Activated T-cell treated with anti-CD3 and anti-CD28 coated beads, Interleukin-2, amount 50 U/mL, for 72 hours (primary cell): ENCODE measurements at regions not wholly inside any gene's neighbourhood (a gene's known extent, or its start where the extent isn't known, plus 50 kb on each side); places are given as distances from the start of the nearest gene placed in this dataset.

Experiments used
- ATAC-seq, 2 donors: fragments of 150-1000 bp; cut with Tn5 transposase; replicated peaks in 1 of 2; 2 replicates each; pipeline ENCODE4 v1.10.0; 2021; ENCODE audit warnings: moderate library complexity in 2 of 2, mild to moderate bottlenecking in 1 of 2
- DNase-seq, 2 donors: peaks; one replicate each; pipeline ENCODE4 v3.0.0; 2021 to 2022; ENCODE audit warnings: mixed read lengths in 1 of 2
- H3K27ac Mint-ChIP-seq: one replicate; pipeline ENCODE4 v1.8.0; 2022; ENCODE audit warnings: mild to moderate bottlenecking, moderate library complexity, mixed read lengths
- H3K27me3 Mint-ChIP-seq: one replicate; pipeline ENCODE4 v1.8.0; 2022; ENCODE audit warnings: low read depth, mixed read lengths
- H3K36me3 Mint-ChIP-seq, 2 donors: one replicate each; pipeline ENCODE4 v1.8.0; 2022; ENCODE audit warnings: mixed read lengths in 2 of 2, mild to moderate bottlenecking in 1 of 2; ENCODE audit not compliant: insufficient read depth in 2 of 2
- H3K4me1 Mint-ChIP-seq: one replicate; pipeline ENCODE4 v1.8.0; 2022; ENCODE audit warnings: low read depth, mixed read lengths
- H3K4me3 Mint-ChIP-seq, 2 donors: one replicate each; pipeline ENCODE4 v1.8.0; 2022; ENCODE audit warnings: mild to moderate bottlenecking in 2 of 2, mixed read lengths in 2 of 2, moderate library complexity in 2 of 2
- H3K9me3 Mint-ChIP-seq, 2 donors: one replicate each; pipeline ENCODE4 v1.8.0; 2022; ENCODE audit warnings: mixed read lengths in 2 of 2

DNA sequence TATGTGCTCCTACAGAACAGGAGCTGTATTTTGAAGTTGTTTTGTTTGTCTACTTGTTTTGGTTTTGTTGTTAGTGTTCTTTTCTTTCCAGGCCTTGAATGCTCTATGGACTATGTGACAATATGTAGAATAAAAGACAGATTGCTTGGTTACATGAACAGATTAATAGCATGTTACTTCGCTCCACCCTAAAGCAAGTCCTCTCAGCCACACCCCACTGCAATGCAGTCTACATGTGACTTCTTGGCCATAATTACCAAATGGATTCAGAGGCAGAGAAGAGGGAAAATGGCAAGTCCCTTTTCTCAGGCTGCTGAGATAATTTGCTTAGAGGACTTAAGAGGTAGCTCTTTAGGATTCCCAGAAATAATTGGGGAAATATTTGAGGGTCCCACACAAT lies 123.2 kb upstream of the CYP1B1 start:
- H3K36me3 Mint-ChIP-seq: no peaks in the 10 kb centered on the region
- H3K27me3 Mint-ChIP-seq: peaks cover 21% of the 10 kb centered on the region
- no peaks in the 10 kb centered on the region for H3K9me3 Mint-ChIP-seq
- H3K27ac Mint-ChIP-seq: no peak overlapping the region
- H3K4me1 Mint-ChIP-seq: no peaks in the 10 kb centered on the region
- no peak for ATAC-seq
- no peak overlapping the region for H3K4me3 Mint-ChIP-seq
- DNase-seq: no peak

GRCh38 chr2:38194751-38195150 lies 118.8 kb upstream of the CYP1B1 start:
- DNase-seq (no peak), ATAC-seq (no peak)
- no peak overlapping the region for H3K4me3 Mint-ChIP-seq
- peaks cover 1% of the 10 kb centered on the region for H3K27me3 Mint-ChIP-seq
- peaks cover 0 to 1% of the 10 kb centered on the region in 2 donors for H3K9me3 Mint-ChIP-seq
- H3K27ac Mint-ChIP-seq: no peak overlapping the region
- H3K4me1 Mint-ChIP-seq: peaks cover 6% of the 10 kb centered on the region
- no peaks in the 10 kb centered on the region for H3K36me3 Mint-ChIP-seq

GRCh38 chr2:38192976-38193375 lies 117.0 kb upstream of the CYP1B1 start:
- no peaks in the 10 kb centered on the region for H3K27me3 Mint-ChIP-seq
- no peaks in the 10 kb centered on the region for H3K36me3 Mint-ChIP-seq
- H3K4me1 Mint-ChIP-seq: peaks cover 6% of the 10 kb centered on the region
- H3K4me3 Mint-ChIP-seq: no peak overlapping the region
- H3K27ac Mint-ChIP-seq: no peak overlapping the region
- H3K9me3 Mint-ChIP-seq: peaks cover 0 to 1% of the 10 kb centered on the region in 2 donors
- no peak for ATAC-seq
- no peak for DNase-seq

GRCh38 chr2:38192046-38192445 lies 116.1 kb upstream of the CYP1B1 start:
- Mint-ChIP-seq H3K27me3 (no peaks in the 10 kb centered on the region), H3K4me3 (no peak overlapping the region), H3K9me3 (peaks cover 0 to 1% of the 10 kb centered on the region in 2 donors), H3K4me1 (peaks cover 6% of the 10 kb centered on the region), H3K36me3 (no peaks in the 10 kb centered on the region), H3K27ac (no peak overlapping the region)
- DNase-seq (no peak), ATAC-seq (no peak)

- no peak for ATAC-seq
- H3K4me3 Mint-ChIP-seq: no peak overlapping the region
- DNase-seq: no peak
- H3K27me3 Mint-ChIP-seq: no peaks in the 10 kb centered on the region
- peaks cover 0 to 1% of the 10 kb centered on the region in 2 donors for H3K9me3 Mint-ChIP-seq
- no peaks in the 10 kb centered on the region for H3K36me3 Mint-ChIP-seq
- no peak overlapping the region for H3K27ac Mint-ChIP-seq
- peaks cover 6% of the 10 kb centered on the region for H3K4me1 Mint-ChIP-seq
Observed at GRCh38 chr2:38191516-38191915, 115.6 kb upstream of the CYP1B1 start.

- Mint-ChIP-seq H3K9me3 (peaks cover 0 to 1% of the 10 kb centered on the region in 2 donors), H3K27me3 (no peaks in the 10 kb centered on the region), H3K36me3 (no peaks in the 10 kb centered on the region), H3K27ac (no peak overlapping the region), H3K4me1 (peaks cover 6% of the 10 kb centered on the region), H3K4me3 (no peak overlapping the region)
- DNase-seq (no peak), ATAC-seq (no peak)
Observed at GRCh38 chr2:38190542-38191218, 114.7 kb upstream of the CYP1B1 start.

- DNase-seq (no peak), ATAC-seq (no peak)
- Mint-ChIP-seq H3K27ac (no peak overlapping the region), H3K4me1 (peaks cover 6% of the 10 kb centered on the region), H3K4me3 (no peak overlapping the region), H3K9me3 (peaks cover 1 to 3% of the 10 kb centered on the region in 2 donors), H3K27me3 (peaks cover 10% of the 10 kb centered on the region), H3K36me3 (peaks cover 0 to 2% of the 10 kb centered on the region in 2 donors)
Observed at GRCh38 chr2:38187541-38188011, 111.6 kb upstream of the CYP1B1 start.

GRCh38 chr2:38185012-38185491 lies 109.1 kb upstream of the CYP1B1 start:
- peaks cover 0 to 2% of the 10 kb centered on the region in 2 donors for H3K36me3 Mint-ChIP-seq
- DNase-seq (no peak), ATAC-seq (no peak)
- H3K27ac Mint-ChIP-seq: no peak overlapping the region
- H3K27me3 Mint-ChIP-seq: peaks cover 10% of the 10 kb centered on the region
- peaks cover 6% of the 10 kb centered on the region for H3K4me1 Mint-ChIP-seq
- no peak overlapping the region for H3K4me3 Mint-ChIP-seq
- H3K9me3 Mint-ChIP-seq: peaks cover 1 to 3% of the 10 kb centered on the region in 2 donors

DNA sequence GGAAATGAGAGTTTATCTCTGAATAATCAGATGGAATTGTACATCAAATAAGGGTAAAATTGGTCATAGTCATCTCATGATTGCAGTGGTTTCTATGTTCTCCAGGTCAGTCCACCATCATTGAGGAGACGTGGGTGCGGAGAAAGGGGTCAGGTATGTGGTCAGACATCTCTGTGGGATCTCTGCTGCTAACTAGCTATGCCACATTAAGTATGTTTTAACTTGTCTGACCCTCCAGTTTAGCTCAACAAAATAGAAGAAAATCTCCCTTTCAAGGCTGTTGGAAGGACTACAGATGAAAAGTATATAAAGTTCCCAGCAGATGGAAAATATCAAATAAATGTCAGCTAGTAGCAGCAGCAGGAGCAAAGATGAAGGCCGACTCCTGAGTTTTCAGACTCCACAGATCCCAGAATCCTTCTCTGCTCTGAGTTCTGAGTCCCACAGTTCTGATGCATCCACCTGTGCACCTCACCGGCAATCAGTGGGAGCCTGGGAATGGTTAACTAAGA lies 106.6 kb upstream of the CYP1B1 start:
- ATAC-seq (no peak), DNase-seq (no peak)
- Mint-ChIP-seq H3K27ac (no peak overlapping the region), H3K27me3 (peaks cover 18% of the 10 kb centered on the region), H3K4me3 (no peak overlapping the region), H3K9me3 (peaks cover 1 to 2% of the 10 kb centered on the region in 2 donors), H3K36me3 (peaks cover 0 to 2% of the 10 kb centered on the region in 2 donors), H3K4me1 (peaks cover 6% of the 10 kb centered on the region)

GRCh38 chr2:38181806-38182491 lies 106.0 kb upstream of the CYP1B1 start:
- H3K4me3 Mint-ChIP-seq: no peak overlapping the region

GRCh38 chr2:38180754-38181153 lies 104.8 kb upstream of the CYP1B1 start:
- H3K36me3 Mint-ChIP-seq: peaks cover 0 to 2% of the 10 kb centered on the region in 2 donors
- H3K4me1 Mint-ChIP-seq: peaks cover 6% of the 10 kb centered on the region
- H3K27ac Mint-ChIP-seq: no peak overlapping the region
- no peak overlapping the region for H3K4me3 Mint-ChIP-seq
- DNase-seq (no peak), ATAC-seq (no peak)
- peaks cover 18% of the 10 kb centered on the region for H3K27me3 Mint-ChIP-seq
- peaks cover 1 to 2% of the 10 kb centered on the region in 2 donors for H3K9me3 Mint-ChIP-seq

More at GRCh38 chr2:38181806-38182491, 106.0 kb upstream of the CYP1B1 start:
- Mint-ChIP-seq H3K36me3 (peaks cover 0 to 2% of the 10 kb centered on the region in 2 donors), H3K4me1 (peaks cover 6% of the 10 kb centered on the region), H3K9me3 (peaks cover 1 to 2% of the 10 kb centered on the region in 2 donors), H3K27ac (no peak overlapping the region), H3K27me3 (peaks cover 18% of the 10 kb centered on the region)
- ATAC-seq: no peak
- no peak for DNase-seq

DNA sequence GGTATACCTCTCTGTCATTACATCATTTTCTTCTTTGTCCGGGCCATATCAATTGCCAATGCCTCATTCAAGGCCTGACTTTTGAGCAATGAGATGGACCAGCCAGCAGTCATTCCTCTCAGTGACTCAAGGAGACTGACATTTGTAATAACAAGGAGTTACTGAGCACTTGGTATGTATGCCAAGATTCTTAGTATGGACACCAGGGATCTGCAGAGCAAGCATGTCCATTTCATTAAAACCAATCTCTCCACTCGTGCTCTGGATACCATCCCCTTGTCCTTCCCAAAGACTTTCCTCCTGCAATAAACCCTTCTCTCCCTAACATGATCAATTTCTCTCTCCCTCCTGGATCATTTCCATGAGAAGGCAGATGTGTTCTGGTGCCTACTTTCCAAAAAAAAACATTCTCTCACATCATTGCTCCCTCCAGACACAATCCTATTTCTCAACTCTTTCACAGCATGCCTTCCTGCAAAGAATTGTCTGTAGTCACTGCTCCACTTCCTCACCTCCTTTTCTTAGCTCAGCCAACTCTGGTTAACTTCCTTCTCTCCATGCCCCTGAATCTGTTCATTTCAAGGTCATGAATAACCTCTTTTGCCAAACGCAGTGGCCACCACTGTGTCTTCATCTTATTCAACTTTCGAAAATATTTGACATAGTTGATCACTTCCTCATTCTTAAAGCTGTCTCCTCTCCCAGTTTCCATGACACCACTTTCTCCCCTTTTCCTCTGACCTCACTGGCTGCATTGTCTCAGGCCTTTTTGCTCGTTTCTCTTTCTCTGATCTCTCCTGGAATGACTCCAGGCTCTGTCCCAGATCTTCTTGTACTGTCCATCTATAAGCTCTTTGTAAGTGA lies 102.8 kb upstream of the CYP1B1 start:
- H3K36me3 Mint-ChIP-seq: no peaks in the 10 kb centered on the region
- no peaks in the 10 kb centered on the region for H3K9me3 Mint-ChIP-seq
- no peak for DNase-seq
- peaks cover 24% of the 10 kb centered on the region for H3K27me3 Mint-ChIP-seq
- no peak for ATAC-seq
- no peaks in the 10 kb centered on the region for H3K4me1 Mint-ChIP-seq
- H3K4me3 Mint-ChIP-seq: no peak overlapping the region
- H3K27ac Mint-ChIP-seq: no peak overlapping the region

DNA sequence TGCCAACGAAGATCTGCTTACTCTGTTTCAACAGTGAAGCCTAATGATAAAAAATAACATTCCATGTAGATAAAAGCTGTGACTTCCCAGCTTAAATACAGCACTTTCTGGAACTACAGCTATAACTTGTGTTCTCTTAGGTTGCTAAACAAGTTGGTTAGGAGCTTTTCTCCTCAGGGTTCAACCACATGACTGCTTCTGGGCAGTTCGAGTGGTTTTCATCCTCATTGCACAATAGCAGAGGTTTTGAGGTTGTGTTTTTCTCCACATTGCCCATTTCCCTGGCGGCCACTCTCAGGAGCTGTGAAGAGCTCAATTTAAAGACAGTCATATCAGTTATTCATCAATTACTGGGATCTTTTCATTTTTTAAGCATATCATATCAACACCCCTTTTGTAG lies 102.2 kb upstream of the CYP1B1 start:
- DNase-seq: no peak
- Mint-ChIP-seq H3K4me3 (no peak overlapping the region), H3K36me3 (no peaks in the 10 kb centered on the region), H3K9me3 (no peaks in the 10 kb centered on the region), H3K27ac (no peak overlapping the region), H3K4me1 (no peaks in the 10 kb centered on the region), H3K27me3 (peaks cover 24% of the 10 kb centered on the region)
- ATAC-seq: no peak
